ENCODE measurements at regions not wholly inside any gene's neighbourhood (a gene's known extent, or its start where the extent isn't known, plus 50 kb on each side); places are given as distances from the start of the nearest gene placed in this dataset.

DNA sequence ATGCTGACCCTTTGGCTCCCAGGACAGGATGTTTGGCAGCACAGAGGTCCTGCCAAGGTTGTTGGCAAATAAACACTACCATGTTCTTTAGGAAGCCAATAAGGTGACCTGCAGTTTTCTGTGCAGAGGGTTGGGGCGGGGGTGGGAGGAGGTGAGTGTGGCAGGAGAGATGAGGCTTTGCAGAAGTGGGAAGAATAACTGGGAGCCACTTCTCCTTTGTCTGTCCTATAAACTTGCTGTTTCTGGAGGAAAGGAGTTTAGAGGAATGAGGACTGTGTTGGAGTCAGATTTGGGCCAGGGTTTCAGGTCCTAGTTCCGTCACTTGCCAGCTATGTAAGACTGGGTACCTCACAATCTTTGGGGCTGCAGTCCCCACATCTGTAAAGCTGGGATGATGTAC is 187.6 kb upstream of the SPRED2 start:
- no peak overlapping the region for H3K4me3 Mint-ChIP-seq
- H4K20me1 ChIP-seq (ENCODE audit: control insufficient read depth, insufficient read depth, low read length, poor library complexity, severe bottlenecking): no peaks in the 10 kb centered on the region
- H3K27ac Mint-ChIP-seq: no peak overlapping the region
- H3K9me3 ChIP-seq (ENCODE audit: control extremely low read depth in 1 of 3, control insufficient read depth in 2 of 3, insufficient read depth in 1 of 3, low read length in 2 of 3): no peaks in the 10 kb centered on the region
- H2AFZ ChIP-seq (ENCODE audit: insufficient read depth, low read depth, low read length, poor library complexity, severe bottlenecking): no peak overlapping the region
- peaks cover 12% of the 10 kb centered on the region for H3K27me3 Mint-ChIP-seq
- POLR2A ChIA-PET: no interaction called here
- 64% methylated on average over 1 of the region's 2 CpGs for WGBS (ENCODE audit: insufficient coverage)
- CTCF ChIA-PET: no interaction called here
- DNase-seq (no peak), ATAC-seq (ENCODE audit: low read depth) (no peak)
- peaks cover 13 to 19% of the 10 kb centered on the region in 2 donors for H3K4me1 ChIP-seq (ENCODE audit: control insufficient read depth in 2 of 2, insufficient read depth in 2 of 2, low read length in 2 of 2)
- H3K79me2 ChIP-seq (ENCODE audit: control insufficient read depth, insufficient read depth, low read length): no peaks in the 10 kb centered on the region
- no peaks in the 10 kb centered on the region for H3K9me3 Mint-ChIP-seq (ENCODE audit: insufficient read depth)
- no peaks in the 10 kb centered on the region for H3K36me3 ChIP-seq (replicated peaks in 1 of 2; ENCODE audit: control extremely low read depth in 1 of 2, control insufficient read depth in 1 of 2, extremely low read depth in 1 of 2, insufficient read depth in 2 of 2, low read length in 1 of 2)
- peaks cover 18% of the 10 kb centered on the region for H3K4me1 Mint-ChIP-seq
- H3K27me3 ChIP-seq (replicated peaks in 1 of 4; ENCODE audit: control extremely low read depth in 1 of 4, control insufficient read depth in 3 of 4, insufficient read depth in 4 of 4, low read length in 3 of 4): no peaks in the 10 kb centered on the region
- no peak overlapping the region for H3K9ac ChIP-seq (ENCODE audit: low read length)
- TF ChIP-seq EZH2 (IDR thresholded peaks at IDR 0.05; ENCODE audit: borderline replicate concordance, insufficient read depth, low read depth, low read length, poor library complexity, severe bottlenecking): no peak
- TF ChIP-seq, protein P1, sequence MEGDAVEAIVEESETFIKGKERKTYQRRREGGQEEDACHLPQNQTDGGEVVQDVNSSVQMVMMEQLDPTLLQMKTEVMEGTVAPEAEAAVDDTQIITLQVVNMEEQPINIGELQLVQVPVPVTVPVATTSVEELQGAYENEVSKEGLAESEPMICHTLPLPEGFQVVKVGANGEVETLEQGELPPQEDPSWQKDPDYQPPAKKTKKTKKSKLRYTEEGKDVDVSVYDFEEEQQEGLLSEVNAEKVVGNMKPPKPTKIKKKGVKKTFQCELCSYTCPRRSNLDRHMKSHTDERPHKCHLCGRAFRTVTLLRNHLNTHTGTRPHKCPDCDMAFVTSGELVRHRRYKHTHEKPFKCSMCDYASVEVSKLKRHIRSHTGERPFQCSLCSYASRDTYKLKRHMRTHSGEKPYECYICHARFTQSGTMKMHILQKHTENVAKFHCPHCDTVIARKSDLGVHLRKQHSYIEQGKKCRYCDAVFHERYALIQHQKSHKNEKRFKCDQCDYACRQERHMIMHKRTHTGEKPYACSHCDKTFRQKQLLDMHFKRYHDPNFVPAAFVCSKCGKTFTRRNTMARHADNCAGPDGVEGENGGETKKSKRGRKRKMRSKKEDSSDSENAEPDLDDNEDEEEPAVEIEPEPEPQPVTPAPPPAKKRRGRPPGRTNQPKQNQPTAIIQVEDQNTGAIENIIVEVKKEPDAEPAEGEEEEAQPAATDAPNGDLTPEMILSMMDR (IDR thresholded peaks at IDR 0.05): no peak
- H3K27ac ChIP-seq (ENCODE audit: low read length in 2 of 2): no peak overlapping the region
- H3K4me2 ChIP-seq (replicated peaks; ENCODE audit: low read depth, low read length, poor library complexity, severe bottlenecking): no peak overlapping the region
- no peak overlapping the region for H3K4me3 ChIP-seq (ENCODE audit: control extremely low read depth in 1 of 5, extremely low read depth in 1 of 5, insufficient read depth in 1 of 5, low read depth in 2 of 5, low read length in 4 of 5)
- intact Hi-C loops (cut with micrococcal nuclease): no loop called here

DNA sequence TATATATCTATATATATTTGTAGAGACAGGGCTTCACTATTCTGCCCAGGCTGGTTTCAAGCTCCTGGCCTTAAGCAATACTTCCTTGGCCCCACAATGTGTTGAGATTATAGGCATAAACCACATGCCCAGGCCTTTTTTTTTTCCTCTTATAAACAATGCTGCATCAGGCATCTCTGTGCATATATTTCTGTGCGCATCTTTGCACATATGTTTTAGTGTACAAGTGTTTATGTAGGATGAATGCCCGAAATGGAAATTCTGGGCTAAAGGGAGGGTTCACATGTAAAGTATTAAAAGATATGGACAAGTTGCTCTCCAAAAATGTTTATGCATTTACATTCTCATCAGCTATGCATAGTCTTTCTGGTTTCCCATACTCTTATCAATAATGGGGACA is 183.2 kb upstream of the SPRED2 start:
- no peaks in the 10 kb centered on the region for H3K79me2 ChIP-seq (ENCODE audit: control insufficient read depth, insufficient read depth, low read length)
- no peak overlapping the region for H2AFZ ChIP-seq (ENCODE audit: insufficient read depth, low read depth, low read length, poor library complexity, severe bottlenecking)
- no peak overlapping the region for H3K4me3 Mint-ChIP-seq
- no peak overlapping the region for H3K4me3 ChIP-seq (ENCODE audit: control extremely low read depth in 1 of 5, extremely low read depth in 1 of 5, insufficient read depth in 1 of 5, low read depth in 2 of 5, low read length in 4 of 5)
- ChIA-PET CTCF (interaction anchor here (0.7 to 0.8 kb wide), 2 partner anchors 9 to 34 kb away, joined by 3 to 5 read pairs; no protein-coding TSS in a partner anchor), POLR2A (interaction anchor here (0.7 kb wide), 1 partner anchor 38 kb away, joined by 3 read pairs; no protein-coding TSS in a partner anchor)
- no peak overlapping the region for H3K27ac ChIP-seq (ENCODE audit: low read length in 2 of 2)
- ATAC-seq (ENCODE audit: low read depth): no peak
- DNase-seq: no peak
- H3K9me3 ChIP-seq (ENCODE audit: control extremely low read depth in 1 of 3, control insufficient read depth in 2 of 3, insufficient read depth in 1 of 3, low read length in 2 of 3): no peaks in the 10 kb centered on the region
- H4K20me1 ChIP-seq (ENCODE audit: control insufficient read depth, insufficient read depth, low read length, poor library complexity, severe bottlenecking): no peaks in the 10 kb centered on the region
- H3K9me3 Mint-ChIP-seq (ENCODE audit: insufficient read depth): no peaks in the 10 kb centered on the region
- intact Hi-C loops (cut with micrococcal nuclease): no loop called here
- H3K9ac ChIP-seq (ENCODE audit: low read length): no peak overlapping the region
- no peak for TF ChIP-seq EZH2 (IDR thresholded peaks at IDR 0.05; ENCODE audit: borderline replicate concordance, insufficient read depth, low read depth, low read length, poor library complexity, severe bottlenecking)
- TF ChIP-seq, protein P1 (IDR thresholded peaks at IDR 0.05): no peak
- H3K36me3 ChIP-seq (replicated peaks in 1 of 2; ENCODE audit: control extremely low read depth in 1 of 2, control insufficient read depth in 1 of 2, extremely low read depth in 1 of 2, insufficient read depth in 2 of 2, low read length in 1 of 2): no peaks in the 10 kb centered on the region
- H3K27me3 ChIP-seq (replicated peaks in 1 of 4; ENCODE audit: control extremely low read depth in 1 of 4, control insufficient read depth in 3 of 4, insufficient read depth in 4 of 4, low read length in 3 of 4): no peaks in the 10 kb centered on the region
- peaks cover 0 to 4% of the 10 kb centered on the region in 2 donors for H3K4me1 ChIP-seq (ENCODE audit: control insufficient read depth in 2 of 2, insufficient read depth in 2 of 2, low read length in 2 of 2)
- peaks cover 6% of the 10 kb centered on the region for H3K4me1 Mint-ChIP-seq
- no peaks in the 10 kb centered on the region for H3K27me3 Mint-ChIP-seq
- H3K4me2 ChIP-seq (replicated peaks; ENCODE audit: low read depth, low read length, poor library complexity, severe bottlenecking): no peak overlapping the region
- no CpG with 5 or more reads among the region's 2 CpGs for WGBS (ENCODE audit: insufficient coverage)
- no peak overlapping the region for H3K27ac Mint-ChIP-seq

Data from B cell (primary cell).